Activated CD8-positive, alpha-beta T cell treated with anti-CD3 and anti-CD28 coated beads for 36 hours (primary cell): ENCODE measurements at regions not wholly inside any gene's neighbourhood (a gene's known extent, or its start where the extent isn't known, plus 50 kb on each side); places are given as distances from the start of the nearest gene placed in this dataset.

Experiments used
- ATAC-seq: fragments of 200-7000 bp; cut with Tn5 transposase; one replicate; pipeline ENCODE4 v1.10.0; 2021; ENCODE audit warnings: mild to moderate bottlenecking, moderate library complexity
- CTCF ChIA-PET: fragments of 350-600 bp; sonication (Branson Sonifier 250); formaldehyde crosslinking; loops from one replicate; lab custom pipeline; 2021; ENCODE audit warnings: antibody characterized with exemption; lab: Charles Lee
- POLR2A ChIA-PET: fragments of 350-600 bp; sonication (Branson Sonifier 250); formaldehyde crosslinking; loops from one replicate; lab custom pipeline; 2021; ENCODE audit warnings: antibody characterized with exemption; lab: Charles Lee
- DNase-seq: peaks from one replicate; pipeline ENCODE4 v3.0.0-alpha.2; 2020
- H3K27ac Mint-ChIP-seq: one replicate; pipeline ENCODE4 v1.8.0; 2021; ENCODE audit warnings: mild to moderate bottlenecking, mixed read lengths
- H3K27me3 Mint-ChIP-seq: one replicate; pipeline ENCODE4 v1.8.0; 2021; ENCODE audit warnings: mixed read lengths
- H3K36me3 Mint-ChIP-seq: one replicate; pipeline ENCODE4 v1.8.0; 2021; ENCODE audit warnings: low read depth, mixed read lengths
- H3K4me1 Mint-ChIP-seq: one replicate; pipeline ENCODE4 v1.8.0; 2021; ENCODE audit warnings: low read depth, mixed read lengths
- H3K4me3 Mint-ChIP-seq: one replicate; pipeline ENCODE4 v1.8.0; 2021; ENCODE audit warnings: mild to moderate bottlenecking, moderate library complexity, mixed read lengths
- H3K9me3 Mint-ChIP-seq: one replicate; pipeline ENCODE4 v1.8.0; 2021; ENCODE audit warnings: mixed read lengths
- intact Hi-C: fragments of 100-400 bp; cut with micrococcal nuclease; formaldehyde crosslinking; loops from one replicate; pipeline ENCODE4 v1.10.0; 2022
- TF ChIP-seq, protein P1 (sequence below): fragments of 200-600 bp; IDR thresholded peaks from one replicate; pipeline ENCODE4 v1.8.0; 2022; ENCODE audit warnings: antibody characterized with exemption, mild to moderate bottlenecking

DNA sequence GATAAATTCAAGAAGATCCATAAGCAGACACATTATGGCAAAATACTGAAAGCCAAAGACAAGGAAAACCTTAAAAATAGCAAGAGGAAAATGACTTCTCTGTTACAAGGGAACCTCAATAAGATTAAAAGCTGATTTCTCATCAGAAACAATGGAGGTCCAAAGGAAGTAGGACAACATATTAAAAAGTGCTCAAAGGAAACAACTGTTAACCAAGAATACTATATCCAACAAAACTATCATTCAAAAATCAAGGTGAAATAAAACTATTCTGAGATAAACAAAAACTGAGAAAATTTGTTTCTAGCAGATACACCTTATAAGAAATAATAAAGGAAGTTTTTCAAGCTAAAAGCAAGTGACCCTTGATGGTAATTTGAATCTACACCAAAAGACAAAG is 314.7 kb upstream of the ROPN1 start:
- H3K9me3 Mint-ChIP-seq, result peaks cover 16% of the 10 kb centered on the region
- no peak overlapping the region for H3K27ac Mint-ChIP-seq
- H3K4me1 Mint-ChIP-seq, result no peaks in the 10 kb centered on the region
- TF ChIP-seq, protein P1, sequence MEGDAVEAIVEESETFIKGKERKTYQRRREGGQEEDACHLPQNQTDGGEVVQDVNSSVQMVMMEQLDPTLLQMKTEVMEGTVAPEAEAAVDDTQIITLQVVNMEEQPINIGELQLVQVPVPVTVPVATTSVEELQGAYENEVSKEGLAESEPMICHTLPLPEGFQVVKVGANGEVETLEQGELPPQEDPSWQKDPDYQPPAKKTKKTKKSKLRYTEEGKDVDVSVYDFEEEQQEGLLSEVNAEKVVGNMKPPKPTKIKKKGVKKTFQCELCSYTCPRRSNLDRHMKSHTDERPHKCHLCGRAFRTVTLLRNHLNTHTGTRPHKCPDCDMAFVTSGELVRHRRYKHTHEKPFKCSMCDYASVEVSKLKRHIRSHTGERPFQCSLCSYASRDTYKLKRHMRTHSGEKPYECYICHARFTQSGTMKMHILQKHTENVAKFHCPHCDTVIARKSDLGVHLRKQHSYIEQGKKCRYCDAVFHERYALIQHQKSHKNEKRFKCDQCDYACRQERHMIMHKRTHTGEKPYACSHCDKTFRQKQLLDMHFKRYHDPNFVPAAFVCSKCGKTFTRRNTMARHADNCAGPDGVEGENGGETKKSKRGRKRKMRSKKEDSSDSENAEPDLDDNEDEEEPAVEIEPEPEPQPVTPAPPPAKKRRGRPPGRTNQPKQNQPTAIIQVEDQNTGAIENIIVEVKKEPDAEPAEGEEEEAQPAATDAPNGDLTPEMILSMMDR, result no peak
- H3K36me3 Mint-ChIP-seq, result peaks cover 1% of the 10 kb centered on the region
- intact Hi-C loops, result no loop called here
- DNase-seq (no peak), ATAC-seq (no peak)
- ChIA-PET POLR2A (no interaction called here), CTCF (no interaction called here)
- no peak overlapping the region for H3K4me3 Mint-ChIP-seq
- peaks cover 2% of the 10 kb centered on the region for H3K27me3 Mint-ChIP-seq

DNA sequence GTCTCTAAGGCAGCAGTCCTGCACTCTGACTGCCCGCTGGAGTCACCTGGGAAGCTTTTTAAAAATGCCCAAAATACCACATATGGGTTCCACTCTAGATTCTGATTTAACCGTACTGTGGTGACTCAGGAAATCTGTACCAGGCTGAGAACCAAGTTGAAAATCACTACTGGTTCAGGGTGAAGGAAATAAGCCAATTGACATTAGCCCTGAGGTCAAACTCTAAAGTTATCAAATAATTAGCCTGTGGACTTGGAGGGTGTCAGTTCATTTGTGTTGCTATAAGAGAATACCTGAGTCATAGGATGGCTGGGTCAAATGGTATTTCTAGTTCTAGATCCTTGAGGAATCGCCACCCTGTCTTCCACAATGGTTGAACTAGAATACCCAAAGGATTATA is 321.7 kb upstream of the ROPN1 start:
- TF ChIP-seq, protein P1, result no peak
- ATAC-seq (no peak), DNase-seq (no peak)
- ChIA-PET POLR2A (no interaction called here), CTCF (no interaction called here)
- no peaks in the 10 kb centered on the region for H3K4me1 Mint-ChIP-seq
- H3K4me3 Mint-ChIP-seq, result no peak overlapping the region
- intact Hi-C loops, result no loop called here
- H3K27ac Mint-ChIP-seq, result no peak overlapping the region
- H3K27me3 Mint-ChIP-seq, result peaks cover 7% of the 10 kb centered on the region
- H3K9me3 Mint-ChIP-seq, result no peaks in the 10 kb centered on the region
- no peaks in the 10 kb centered on the region for H3K36me3 Mint-ChIP-seq

DNA sequence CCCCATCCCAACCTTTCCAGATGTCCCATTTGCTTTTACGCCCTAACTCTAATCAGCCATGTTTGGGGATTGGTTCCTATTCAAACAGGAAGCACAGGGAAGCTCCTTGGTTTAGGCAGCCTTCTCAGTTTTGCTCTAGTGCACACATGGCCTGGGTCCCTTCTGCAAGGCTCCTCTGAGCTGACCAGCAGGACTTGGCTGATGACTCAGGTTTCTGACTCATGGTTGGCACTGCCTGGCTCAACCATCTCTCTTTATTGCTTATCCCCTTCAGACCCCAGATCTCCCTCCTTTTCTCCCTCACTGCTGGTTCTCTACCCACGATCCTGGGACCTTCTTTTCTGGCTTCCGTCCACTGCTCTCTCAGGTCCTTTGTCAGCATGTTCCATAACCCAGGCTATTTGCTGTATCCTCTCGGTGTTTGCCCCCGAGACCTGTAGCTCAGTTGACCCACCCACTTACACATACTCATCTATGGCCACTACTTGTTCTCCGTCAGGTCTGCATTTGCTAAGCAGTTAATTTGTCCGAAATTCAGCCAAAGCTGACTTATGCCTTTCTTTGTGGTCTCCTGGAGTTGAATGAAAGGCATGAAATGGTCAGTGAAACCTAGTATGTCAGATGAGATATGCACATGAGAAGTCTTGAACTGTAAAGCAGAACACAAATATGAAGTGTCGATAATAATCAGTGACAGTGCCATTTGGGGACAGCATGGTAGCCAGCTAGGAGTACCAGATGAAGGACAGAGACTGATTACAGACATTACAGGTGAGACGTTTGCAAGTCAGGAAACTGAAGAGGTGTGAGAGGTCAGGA is 323.5 kb upstream of the ROPN1 start:
- Mint-ChIP-seq H3K27ac (no peak overlapping the region), H3K4me3 (no peak overlapping the region), H3K27me3 (peaks cover 7% of the 10 kb centered on the region), H3K4me1 (no peaks in the 10 kb centered on the region), H3K36me3 (no peaks in the 10 kb centered on the region), H3K9me3 (no peaks in the 10 kb centered on the region)
- DNase-seq (no peak), ATAC-seq (no peak)
- TF ChIP-seq, protein P1, result no peak
- ChIA-PET POLR2A (no interaction called here), CTCF (no interaction called here)
- intact Hi-C loops, result no loop called here

DNA sequence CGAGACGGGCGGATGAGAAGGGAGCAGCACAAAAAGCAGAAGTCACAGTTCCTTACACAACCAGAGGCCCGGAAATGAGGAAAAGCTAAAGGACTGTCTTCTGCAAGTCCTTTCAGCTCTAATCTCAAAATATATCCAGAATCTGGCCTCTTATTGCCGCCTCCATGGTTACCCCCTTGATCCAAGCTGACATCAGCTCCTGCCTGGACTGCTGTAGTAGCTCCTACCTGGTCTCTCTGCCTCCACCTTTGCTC is 324.0 kb upstream of the ROPN1 start:
- ChIA-PET POLR2A (no interaction called here), CTCF (no interaction called here)
- Mint-ChIP-seq H3K27me3 (peaks cover 7% of the 10 kb centered on the region), H3K4me3 (no peak overlapping the region), H3K36me3 (no peaks in the 10 kb centered on the region), H3K27ac (no peak overlapping the region), H3K4me1 (no peaks in the 10 kb centered on the region), H3K9me3 (no peaks in the 10 kb centered on the region)
- DNase-seq, result no peak
- intact Hi-C loops, result no loop called here
- ATAC-seq, result no peak
- TF ChIP-seq, protein P1, result no peak

DNA sequence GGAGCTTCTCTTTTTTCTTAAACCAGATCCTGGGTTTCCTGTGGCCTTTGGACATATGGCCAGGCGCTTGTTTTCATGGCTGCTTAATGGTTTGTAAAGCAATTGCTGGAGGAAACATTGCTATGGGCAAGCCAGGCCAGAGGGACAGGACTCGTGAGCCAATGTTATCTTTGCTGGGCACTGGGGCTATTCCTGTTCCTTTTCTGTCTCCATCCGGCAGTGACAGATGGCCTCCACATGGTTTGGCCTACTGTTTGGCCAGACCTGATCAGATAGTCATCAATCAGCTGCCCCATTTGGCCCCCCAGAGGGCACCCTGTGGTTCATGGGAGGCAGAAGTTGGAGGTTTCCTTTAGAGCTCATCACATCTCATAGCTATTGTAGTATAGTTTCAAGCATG is 326.1 kb upstream of the ROPN1 start:
- Mint-ChIP-seq H3K27me3 (peaks cover 10% of the 10 kb centered on the region), H3K4me1 (no peaks in the 10 kb centered on the region), H3K36me3 (no peaks in the 10 kb centered on the region), H3K27ac (no peak overlapping the region), H3K9me3 (no peaks in the 10 kb centered on the region), H3K4me3 (no peak overlapping the region)
- DNase-seq, result no peak
- TF ChIP-seq, protein P1, result no peak
- POLR2A ChIA-PET, result no interaction called here
- intact Hi-C loops, result no loop called here
- ATAC-seq, result no peak
- CTCF ChIA-PET, result interaction anchor here (0.6 kb wide), 1 partner anchor 20 kb away, joined by 3 read pairs; no protein-coding TSS in a partner anchor
